ENCODE measurements at regions not wholly inside any gene's neighbourhood (a gene's known extent, or its start where the extent isn't known, plus 50 kb on each side); places are given as distances from the start of the nearest gene placed in this dataset.

GRCh38 chr14:30252783-30253674, 305.9 kb upstream of the G2E3 start:
- no peak for TF ChIP-seq POLR2AphosphoS5 (IDR thresholded peaks at IDR 0.05)
- TF ChIP-seq EP300 (IDR thresholded peaks at IDR 0.05): no peak
- TF ChIP-seq CTCF (IDR thresholded peaks at IDR 0.05): no peak

All from esophagus muscularis mucosa (tissue), 4 donors.